OCI-LY3 (cell line): ENCODE measurements at regions not wholly inside any gene's neighbourhood (a gene's known extent, or its start where the extent isn't known, plus 50 kb on each side); places are given as distances from the start of the nearest gene placed in this dataset.

Source experiments
- EZH2phosphoT487 ChIP-seq: fragments of 200-600 bp; shearing (Covaris generic); IDR thresholded peaks from 2 replicates; pipeline ENCODE4 v1.6.1; 2018; ENCODE audit warnings: antibody characterized with exemption, mixed run types, low read depth
- TF ChIP-seq, protein P1 (sequence below): fragments of 200-600, 300-600 bp; sonication (generic); IDR thresholded peaks from 2 replicates; pipeline ENCODE4 v1.5.1; 2014; ENCODE audit warnings: antibody characterized with exemption, low read length, low read depth

DNA sequence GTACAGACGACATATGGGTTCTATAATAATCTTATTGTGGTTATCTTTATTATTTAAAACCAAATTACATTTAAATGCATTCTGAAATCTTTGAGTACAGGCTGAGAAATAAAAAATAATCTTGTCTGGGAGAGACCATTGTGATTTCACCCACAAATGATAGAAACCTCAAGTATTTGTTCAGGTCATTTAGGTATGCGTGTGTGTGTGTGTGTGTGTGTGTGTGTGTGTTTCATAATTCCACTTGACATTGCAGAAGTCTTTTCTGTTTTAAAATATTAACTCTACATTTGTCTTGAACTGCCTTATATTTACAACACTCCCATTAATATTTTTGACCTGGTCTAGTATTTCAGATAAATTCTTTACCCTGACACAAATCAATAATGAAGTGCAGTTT, 126.9 kb downstream of the SPRY2 start:
- TF ChIP-seq, protein P1, sequence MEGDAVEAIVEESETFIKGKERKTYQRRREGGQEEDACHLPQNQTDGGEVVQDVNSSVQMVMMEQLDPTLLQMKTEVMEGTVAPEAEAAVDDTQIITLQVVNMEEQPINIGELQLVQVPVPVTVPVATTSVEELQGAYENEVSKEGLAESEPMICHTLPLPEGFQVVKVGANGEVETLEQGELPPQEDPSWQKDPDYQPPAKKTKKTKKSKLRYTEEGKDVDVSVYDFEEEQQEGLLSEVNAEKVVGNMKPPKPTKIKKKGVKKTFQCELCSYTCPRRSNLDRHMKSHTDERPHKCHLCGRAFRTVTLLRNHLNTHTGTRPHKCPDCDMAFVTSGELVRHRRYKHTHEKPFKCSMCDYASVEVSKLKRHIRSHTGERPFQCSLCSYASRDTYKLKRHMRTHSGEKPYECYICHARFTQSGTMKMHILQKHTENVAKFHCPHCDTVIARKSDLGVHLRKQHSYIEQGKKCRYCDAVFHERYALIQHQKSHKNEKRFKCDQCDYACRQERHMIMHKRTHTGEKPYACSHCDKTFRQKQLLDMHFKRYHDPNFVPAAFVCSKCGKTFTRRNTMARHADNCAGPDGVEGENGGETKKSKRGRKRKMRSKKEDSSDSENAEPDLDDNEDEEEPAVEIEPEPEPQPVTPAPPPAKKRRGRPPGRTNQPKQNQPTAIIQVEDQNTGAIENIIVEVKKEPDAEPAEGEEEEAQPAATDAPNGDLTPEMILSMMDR = no peak
- TF ChIP-seq EZH2phosphoT487 = no peak
